Esophagus squamous epithelium (tissue), 4 donors: ENCODE measurements at regions not wholly inside any gene's neighbourhood (a gene's known extent, or its start where the extent isn't known, plus 50 kb on each side); places are given as distances from the start of the nearest gene placed in this dataset.

Experiments
- POLR2A ChIP-seq, 4 donors: fragments of 450-650 bp; IDR thresholded peaks; one replicate each; pipeline ENCODE4 v1.6.1; 2017; ENCODE audit warnings: antibody characterized with exemption in 4 of 4, mild to moderate bottlenecking in 4 of 4, moderate library complexity in 3 of 4
- TF ChIP-seq, protein P1 (sequence below), 6 experiments: fragments of 450-650 bp in 4 of 6; fragments of 200-600 bp in 2 of 6; sonication (generic) in 2 of 6; IDR thresholded peaks; one replicate each; pipeline ENCODE4 v1.5.1; 2016 to 2019; ENCODE audit warnings: antibody characterized with exemption in 6 of 6, mild to moderate bottlenecking in 4 of 6, moderate library complexity in 4 of 6

DNA sequence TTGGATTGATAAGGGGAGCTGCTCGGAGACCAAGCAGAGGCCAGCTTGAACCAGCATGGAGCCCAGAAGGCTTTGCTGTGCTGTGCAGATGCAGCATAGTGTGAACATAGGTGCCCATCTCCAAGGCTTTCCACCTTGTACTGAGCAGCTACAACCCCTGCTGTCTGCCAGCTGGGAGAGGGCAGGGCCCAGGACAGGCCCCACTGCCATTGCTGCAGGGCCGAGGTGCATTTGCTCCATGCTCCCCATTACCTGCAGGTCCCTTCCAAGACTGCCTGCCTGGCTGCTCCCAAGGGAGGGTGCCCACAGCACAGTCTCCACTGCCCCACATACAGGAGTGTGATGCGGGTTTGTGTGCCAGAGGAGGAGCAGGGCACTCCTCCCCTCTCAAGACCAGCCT, 1016.0 kb upstream of the INTU start:
- TF ChIP-seq, protein P1, sequence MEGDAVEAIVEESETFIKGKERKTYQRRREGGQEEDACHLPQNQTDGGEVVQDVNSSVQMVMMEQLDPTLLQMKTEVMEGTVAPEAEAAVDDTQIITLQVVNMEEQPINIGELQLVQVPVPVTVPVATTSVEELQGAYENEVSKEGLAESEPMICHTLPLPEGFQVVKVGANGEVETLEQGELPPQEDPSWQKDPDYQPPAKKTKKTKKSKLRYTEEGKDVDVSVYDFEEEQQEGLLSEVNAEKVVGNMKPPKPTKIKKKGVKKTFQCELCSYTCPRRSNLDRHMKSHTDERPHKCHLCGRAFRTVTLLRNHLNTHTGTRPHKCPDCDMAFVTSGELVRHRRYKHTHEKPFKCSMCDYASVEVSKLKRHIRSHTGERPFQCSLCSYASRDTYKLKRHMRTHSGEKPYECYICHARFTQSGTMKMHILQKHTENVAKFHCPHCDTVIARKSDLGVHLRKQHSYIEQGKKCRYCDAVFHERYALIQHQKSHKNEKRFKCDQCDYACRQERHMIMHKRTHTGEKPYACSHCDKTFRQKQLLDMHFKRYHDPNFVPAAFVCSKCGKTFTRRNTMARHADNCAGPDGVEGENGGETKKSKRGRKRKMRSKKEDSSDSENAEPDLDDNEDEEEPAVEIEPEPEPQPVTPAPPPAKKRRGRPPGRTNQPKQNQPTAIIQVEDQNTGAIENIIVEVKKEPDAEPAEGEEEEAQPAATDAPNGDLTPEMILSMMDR (IDR thresholded peaks at IDR 0.05) = no peak
- no peak for TF ChIP-seq POLR2A (IDR thresholded peaks at IDR 0.05)
